Spleen (tissue), 11 donors: ENCODE measurements at regions not wholly inside any gene's neighbourhood (a gene's known extent, or its start where the extent isn't known, plus 50 kb on each side); places are given as distances from the start of the nearest gene placed in this dataset.

Experiments used
- DNase-seq: peaks from one replicate; pipeline ENCODE4 v3.0.0-alpha.2; 2020
- H3K27ac ChIP-seq, 8 donors: fragments of 200-600 bp; sonication (generic) in 7 of 8; 1 replicate in 4 of 8; 2 replicates in 4 of 8; pipeline versions ENCODE4 v1.5.0 to v1.8.0; 2016 to 2021; ENCODE audit warnings: inconsistent platforms in 4 of 8, mild to moderate bottlenecking in 4 of 8, moderate library complexity in 1 of 8
- H3K27me3 ChIP-seq, 7 donors: fragments of 200-600 bp; sonication (generic) in 6 of 7; replicated peaks in 1 of 7; 1 replicate in 4 of 7; 2 replicates in 3 of 7; pipeline versions ENCODE4 v1.5.0 to v1.8.0; 2016 to 2021; ENCODE audit warnings: inconsistent platforms in 3 of 7, mild to moderate bottlenecking in 1 of 7
- H3K36me3 ChIP-seq, 6 donors: fragments of 200-600 bp; sonication (generic) in 5 of 6; 1 replicate in 4 of 6; 2 replicates in 2 of 6; pipeline versions ENCODE4 v1.5.0 to v1.8.0; 2016 to 2021; ENCODE audit warnings: inconsistent platforms in 2 of 6
- H3K4me1 ChIP-seq, 6 donors: fragments of 200-600 bp; sonication (generic) in 5 of 6; 1 replicate in 3 of 6; 2 replicates in 3 of 6; pipeline versions ENCODE4 v1.5.0 to v1.8.0; 2016 to 2021; ENCODE audit warnings: inconsistent platforms in 3 of 6
- H3K4me3 ChIP-seq, 8 donors: fragments of 200-600 bp; sonication (generic) in 7 of 8; 1 replicate in 4 of 8; 2 replicates in 4 of 8; pipeline versions ENCODE4 v1.5.0 to v1.8.0; 2016 to 2021; ENCODE audit warnings: inconsistent platforms in 4 of 8, mild to moderate bottlenecking in 4 of 8, moderate library complexity in 2 of 8
- H3K9me3 ChIP-seq, 8 donors: fragments of 200-600 bp; sonication (generic) in 7 of 8; 1 replicate in 4 of 8; 2 replicates in 4 of 8; pipeline versions ENCODE4 v1.5.0 to v1.8.0; 2016 to 2021; ENCODE audit warnings: inconsistent platforms in 4 of 8
- CTCF ChIP-seq, 11 experiments: fragments of 200-600 bp in 7 of 11; fragments of 450-650 bp in 4 of 11; sonication (generic) in 4 of 11; IDR thresholded peaks in 8 of 11; conservative IDR thresholded peaks in 3 of 11; 1 replicate in 7 of 11; 2 replicates in 4 of 11; pipeline versions ENCODE4 v1.4.0 to v1.8.0; 2016 to 2021; ENCODE audit warnings: antibody characterized with exemption in 11 of 11, inconsistent platforms in 4 of 11, mild to moderate bottlenecking in 1 of 11
- POLR2A ChIP-seq, 3 donors: fragments of 450-650 bp; IDR thresholded peaks; one replicate each; pipeline ENCODE4 v1.5.1; 2017; ENCODE audit warnings: antibody characterized with exemption in 3 of 3, mild to moderate bottlenecking in 1 of 3
- POLR2AphosphoS5 ChIP-seq, 3 donors: sonication (generic); formaldehyde crosslinking; IDR thresholded peaks; one replicate each; pipeline ENCODE4 v1.5.1; 2017; ENCODE audit warnings: antibody characterized with exemption in 3 of 3
- WGBS, 5 donors: extraction: QIAGEN DNeasy Blood & Tissue Kit in 3 of 5; methylation state at CpG; one replicate each; pipeline versions ENCODE4 v1.1.5 to v1.1.7; 2013 to 2018; 5-methylcytosine and 5-hydroxymethylcytosine counted together
- intact Hi-C: fragments of 100-400 bp; cut with DNase I; formaldehyde crosslinking; loops from one replicate; pipeline ENCODE4 v1.15.0; 2023; ENCODE audit warnings: low total_unique reads
- donor health status: healthy with polysubstance abuse.
- donor health status: DM: no; HTN: no; CAD: no; lungs with moderate emphysema.
- donor health status: DM: no; HTN: no; CAD: no.
- donor health status: Bipolar disorder and iron deficiency.
- donor health status: healthy.
- donor health status: DM: no; HTN: no; CAD: no.
- donor health status: DM: yes; HTN: yes; CAD: no.

- H3K4me3 ChIP-seq: no peak overlapping the region
- H3K4me1 ChIP-seq: peaks cover 13 to 96% (median 46%) of the 10 kb centered on the region in 6 donors
- no peaks in the 10 kb centered on the region for H3K36me3 ChIP-seq
- DNase-seq: no peak
- peaks cover 0 to 7% (median 0%) of the 10 kb centered on the region in 7 donors for H3K27me3 ChIP-seq
- H3K27ac ChIP-seq: peak overlapping the region in 4 of 8 donors; percentile 9 to 90 (median 54)
- TF ChIP-seq CTCF (IDR thresholded peaks at IDR 0.05 in 8 of 11, conservative IDR thresholded peaks at IDR 0.05 in 3 of 11) (no peak), POLR2A (IDR thresholded peaks at IDR 0.05) (no peak), POLR2AphosphoS5 (IDR thresholded peaks at IDR 0.05) (no peak)
- 71 to 83% (median 78%) methylated on average over 5 of the region's 5 CpGs for WGBS, 5 donors
- H3K9me3 ChIP-seq: no peaks in the 10 kb centered on the region
- intact Hi-C loops: no loop called here
Measured at GRCh38 chr20:23156842-23157423, 70.8 kb upstream of the CD93 start.

DNA sequence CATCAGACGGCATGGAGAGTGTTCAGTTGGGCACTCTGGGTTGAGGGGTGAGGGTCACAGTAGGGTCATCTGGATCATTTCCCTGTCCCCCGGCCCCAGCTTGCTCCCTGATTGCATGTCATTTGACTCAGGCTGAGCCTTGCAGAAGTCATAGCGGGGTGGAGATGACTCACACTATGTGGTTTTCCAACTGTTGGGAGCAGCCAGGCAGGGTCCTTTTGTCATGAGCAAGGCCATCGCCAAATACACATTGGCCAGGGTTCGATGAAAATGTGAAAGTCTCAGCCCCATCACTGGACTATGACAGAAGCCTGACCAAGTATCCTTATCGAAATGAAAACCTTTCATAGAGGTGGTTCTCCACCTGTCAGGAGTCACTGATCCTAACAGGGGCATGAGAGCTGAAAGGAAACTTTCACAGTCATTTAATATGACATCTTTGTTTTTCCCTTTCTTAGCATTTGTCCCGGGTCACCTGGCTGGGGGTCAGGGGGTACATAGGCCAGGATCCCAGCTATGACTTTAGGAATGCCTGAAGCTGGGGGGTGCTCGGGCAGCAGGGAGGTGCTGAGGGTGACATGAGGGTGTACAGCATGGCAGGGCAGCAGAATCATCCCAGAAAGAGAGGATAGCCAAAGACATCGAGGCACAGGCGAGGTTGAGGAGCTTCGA, 70.2 kb upstream of the CD93 start:
- Histone ChIP-seq H3K4me1 (peaks cover 13 to 96% (median 43%) of the 10 kb centered on the region in 6 donors), H3K36me3 (no peaks in the 10 kb centered on the region), H3K27me3 (peaks cover 0 to 3% (median 0%) of the 10 kb centered on the region in 7 donors), H3K9me3 (no peaks in the 10 kb centered on the region), H3K27ac (peak overlapping the region in 4 of 8 donors; percentile 29 to 90 (median 62)), H3K4me3 (no peak overlapping the region)
- DNase-seq: peak; percentile 59
- TF ChIP-seq POLR2A (IDR thresholded peaks at IDR 0.05) (no peak), CTCF (IDR thresholded peaks at IDR 0.05 in 8 of 11, conservative IDR thresholded peaks at IDR 0.05 in 3 of 11) (no peak), POLR2AphosphoS5 (IDR thresholded peaks at IDR 0.05) (peak in 1 of 3 donors; percentile 57)
- intact Hi-C loops: no loop called here
- WGBS, 5 donors: 70 to 86% (median 77%) methylated on average over 9 to 11 of the region's 11 CpGs

GRCh38 chr20:23155141-23155590, 69.0 kb upstream of the CD93 start:
- H3K4me1 ChIP-seq: peaks cover 11 to 96% (median 39%) of the 10 kb centered on the region in 6 donors
- peaks cover 0 to 4% (median 0%) of the 10 kb centered on the region in 7 donors for H3K27me3 ChIP-seq
- peak overlapping the region in 6 of 8 donors; percentile 54 to 90 (median 74) for H3K27ac ChIP-seq
- no peaks in the 10 kb centered on the region for H3K9me3 ChIP-seq
- no peaks in the 10 kb centered on the region for H3K36me3 ChIP-seq
- intact Hi-C loops: no loop called here
- TF ChIP-seq CTCF (IDR thresholded peaks at IDR 0.05 in 8 of 11, conservative IDR thresholded peaks at IDR 0.05 in 3 of 11) (no peak), POLR2AphosphoS5 (IDR thresholded peaks at IDR 0.05) (no peak)
- no peak overlapping the region for H3K4me3 ChIP-seq
- DNase-seq: no peak
- 41 to 56% (median 44%) methylated on average over 7 of the region's 7 CpGs for WGBS, 5 donors

DNA sequence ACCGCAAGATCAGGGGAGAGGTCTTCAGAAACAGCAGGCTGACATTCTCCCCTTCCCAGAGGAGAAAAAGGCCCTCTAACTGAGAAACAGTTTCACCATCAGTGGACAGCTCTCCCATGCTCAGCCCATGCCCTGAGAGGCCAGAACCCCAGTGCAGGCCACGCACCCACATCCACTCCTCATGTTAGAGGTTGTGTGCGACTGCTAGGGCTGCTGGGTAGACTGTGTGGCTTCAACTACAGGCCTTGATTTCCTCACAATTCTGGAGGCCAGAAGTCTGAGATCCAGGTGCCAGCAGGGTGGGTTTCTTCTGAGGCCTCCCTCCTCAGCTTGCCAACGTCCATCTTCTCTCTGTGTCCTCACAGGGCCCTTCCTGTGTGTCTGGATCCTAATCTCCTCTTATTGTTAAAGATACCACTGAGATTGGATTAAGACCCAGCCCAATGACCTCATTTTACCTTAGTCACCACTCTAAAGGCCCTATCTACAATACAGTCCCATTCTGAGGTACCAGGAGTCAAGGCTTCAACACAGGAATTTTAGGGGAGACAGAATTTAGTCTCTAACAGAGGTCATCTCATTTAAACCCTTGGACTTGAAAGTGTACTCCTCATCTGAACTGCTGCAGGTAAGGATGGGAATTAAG, 67.7 kb upstream of the CD93 start:
- Histone ChIP-seq H3K9me3 (no peaks in the 10 kb centered on the region), H3K27ac (peak overlapping the region in 3 of 8 donors; percentile 71 to 90 (median 78)), H3K4me1 (peaks cover 0 to 93% (median 32%) of the 10 kb centered on the region in 6 donors), H3K4me3 (no peak overlapping the region), H3K36me3 (no peaks in the 10 kb centered on the region), H3K27me3 (peaks cover 0 to 4% (median 0%) of the 10 kb centered on the region in 7 donors)
- no peak for DNase-seq
- WGBS, 5 donors: 62 to 88% (median 81%) methylated on average over 2 to 4 of the region's 4 CpGs
- intact Hi-C loops: no loop called here
- no peak for TF ChIP-seq CTCF (IDR thresholded peaks at IDR 0.05 in 8 of 11, conservative IDR thresholded peaks at IDR 0.05 in 3 of 11)
- no peak for TF ChIP-seq POLR2A (IDR thresholded peaks at IDR 0.05)
- no peak for TF ChIP-seq POLR2AphosphoS5 (IDR thresholded peaks at IDR 0.05)
